HepG2 (cell line): ENCODE measurements at regions not wholly inside any gene's neighbourhood (a gene's known extent, or its start where the extent isn't known, plus 50 kb on each side); places are given as distances from the start of the nearest gene placed in this dataset.

ENCODE experiments used
- ATAC-seq: fragments of 200-7000 bp; cut with Tn5 transposase; 3 replicates; pipeline ENCODE4 v1.9.1; 2020; ENCODE audit warnings: mild to moderate bottlenecking, moderate library complexity
- BruUV-seq: library from RNA; stranded (reverse); fragments of 400-500 nt; replicated peaks from 2 replicates; lab custom pipeline; 2021; lab: Mats Ljungman, UMichigan
- CTCF ChIA-PET: fragments of 300-600 bp; formaldehyde crosslinking; extraction: SDS; loops from one replicate; lab custom pipeline; 2021; ENCODE audit warnings: low total read pairs, inconsistent platforms, low intra/inter-chr PET ratio; lab: Yijun Ruan, JAX
- POLR2A ChIA-PET: fragments of 350-600 bp; sonication (Branson Sonifier 250); formaldehyde crosslinking; loops from one replicate; lab custom pipeline; 2020; ENCODE audit warnings: antibody characterized with exemption, inconsistent platforms; lab: Yijun Ruan, JAX
- DNase-seq: peaks from one replicate; pipeline ENCODE4 v3.0.0-alpha.2; 2015; ENCODE audit warnings: low spot score
- FAIRE-seq: peaks from 3 replicates; lab custom pipeline; 2011; peaks lifted over from hg19 to GRCh38; lab: Jason Lieb, UNC
- H2AFZ ChIP-seq: one replicate; pipeline ENCODE4 v1.6.1; 2011; ENCODE audit warnings: low read length, inconsistent platforms
- H3K27ac ChIP-seq: fragments of 300-600 bp; 3 replicates; pipeline ENCODE4 v1.8.0; 2011; ENCODE audit warnings: mixed run types, mild to moderate bottlenecking, mixed read lengths, low read length, inconsistent platforms; ENCODE audit not compliant: insufficient read depth; ENCODE audit errors: extremely low read length
- H3K27me3 ChIP-seq, 2 experiments: fragments of 200-600 bp in 1 of 2; 2 replicates in 1 of 2; 3 replicates in 1 of 2; pipeline versions ENCODE4 v1.6.0 to v1.8.0; 2011; ENCODE audit warnings: low read length in 2 of 2, mild to moderate bottlenecking in 2 of 2, moderate library complexity in 2 of 2, inconsistent platforms in 1 of 2; ENCODE audit not compliant: insufficient read depth in 2 of 2, control insufficient read depth in 1 of 2
- H3K36me3 ChIP-seq, 2 experiments: fragments of 200-600 bp in 1 of 2; replicated peaks in 1 of 2; 2 replicates in 1 of 2; 3 replicates in 1 of 2; pipeline versions ENCODE4 v1.5.1 to v1.8.0; 2011; ENCODE audit warnings: low read length in 2 of 2, inconsistent platforms in 1 of 2; ENCODE audit not compliant: insufficient read depth in 2 of 2, control insufficient read depth in 1 of 2
- H3K4me1 ChIP-seq: 2 replicates; pipeline ENCODE4 v1.5.1; 2012; ENCODE audit warnings: low read length, inconsistent platforms; ENCODE audit not compliant: insufficient read depth
- H3K4me2 ChIP-seq: 2 replicates; pipeline ENCODE4 v1.6.0; 2011; ENCODE audit warnings: low read depth, low read length, inconsistent platforms
- H3K4me3 ChIP-seq, 3 experiments: fragments of 200-600 bp in 1 of 3; sonication (generic), shearing (Covaris generic) in 1 of 3; replicated peaks in 1 of 3; 2 replicates each; pipeline ENCODE4 v1.5.1; 2011 to 2016; ENCODE audit warnings: low read length in 3 of 3, inconsistent platforms in 2 of 3, low read depth in 2 of 3, mild to moderate bottlenecking in 2 of 3, control low read depth in 1 of 3, mixed read lengths in 1 of 3; ENCODE audit not compliant: insufficient read depth in 1 of 3
- H3K79me2 ChIP-seq: one replicate; pipeline ENCODE4 v1.6.1; 2011; ENCODE audit warnings: low read length, inconsistent platforms; ENCODE audit not compliant: insufficient read depth
- H3K9ac ChIP-seq: 2 replicates; pipeline ENCODE4 v1.6.0; 2011; ENCODE audit warnings: mild to moderate bottlenecking, low read depth, low read length, inconsistent platforms; ENCODE audit not compliant: insufficient read depth
- H3K9me3 ChIP-seq: 2 replicates; pipeline ENCODE4 v1.5.1; 2012; ENCODE audit warnings: mild to moderate bottlenecking, low read length
- H4K20me1 ChIP-seq: 2 replicates; pipeline ENCODE4 v1.6.0; 2011; ENCODE audit warnings: inconsistent platforms, mild to moderate bottlenecking, low read length, moderate library complexity; ENCODE audit not compliant: insufficient read depth
- AGO2 ChIP-seq: fragments of 200-400 bp; formaldehyde crosslinking; optimal IDR thresholded peaks from 2 replicates; pipeline ENCODE3; 2017; ENCODE audit warnings: mild to moderate bottlenecking, low read depth, low read length, moderate library complexity
- ETV6 ChIP-seq: sonication (generic); formaldehyde crosslinking; conservative IDR thresholded peaks from 2 replicates; pipeline ENCODE4 v1.4.0; 2020; ENCODE audit warnings: missing genetic modification reagents
- MBNL3 ChIP-seq: fragments of 250-450 bp; sonication (Bioruptor Pico); conservative IDR thresholded peaks from 2 replicates; pipeline ENCODE4 v1.8.0; 2022; ENCODE audit warnings: mild to moderate bottlenecking, inconsistent platforms
- NKX3-1 ChIP-seq: sonication (generic); formaldehyde crosslinking; IDR thresholded peaks from 2 replicates; pipeline ENCODE4 v1.5.0; 2020; ENCODE audit warnings: missing genetic modification reagents
- PHB2 ChIP-seq: fragments of 450-650 bp; IDR thresholded peaks from 2 replicates; pipeline ENCODE4 v1.6.1; 2018; ENCODE audit not compliant: partially characterized antibody
- RAD21 ChIP-seq: fragments of 450-650 bp; formaldehyde crosslinking; IDR thresholded peaks from 2 replicates; pipeline ENCODE4 v1.5.0; 2020; ENCODE audit warnings: mild to moderate bottlenecking
- STAT5B ChIP-seq: sonication (generic); formaldehyde crosslinking; IDR thresholded peaks from 2 replicates; pipeline ENCODE4 v1.4.0; 2020; ENCODE audit warnings: missing genetic modification reagents
- TCF7L2 ChIP-seq: IDR thresholded peaks from 2 replicates; pipeline ENCODE4 v1.6.1; 2011; ENCODE audit warnings: mild to moderate bottlenecking, low read depth, low read length, moderate library complexity
- ZNF547 ChIP-seq: sonication (generic); formaldehyde crosslinking; IDR thresholded peaks from 2 replicates; pipeline ENCODE4 v1.5.1; 2020; ENCODE audit warnings: mild to moderate bottlenecking, missing genetic modification reagents
- ZNF788 ChIP-seq: sonication (generic); formaldehyde crosslinking; IDR thresholded peaks from 2 replicates; pipeline ENCODE4 v1.5.0; 2020; ENCODE audit warnings: mild to moderate bottlenecking, missing genetic modification reagents, borderline replicate concordance
- ZSCAN30 ChIP-seq: sonication (generic); formaldehyde crosslinking; IDR thresholded peaks from 2 replicates; pipeline ENCODE4 v1.5.0; 2020; ENCODE audit warnings: mild to moderate bottlenecking, missing genetic modification reagents
- WGBS: methylation state at CpG from one replicate; pipeline ENCODE4 v1.1.6; 2017; ENCODE audit warnings: low lambda C conversion rate; 5-methylcytosine and 5-hydroxymethylcytosine counted together
- in situ Hi-C: cut with HindIII; loops from 2 replicates; pipeline ENCODE4 v1.10.0; 2017; ENCODE audit warnings: low pct_unique_long_range_greater_than_20kb; ENCODE audit not compliant: extremely low pct_ligation_motif_present
- intact Hi-C: fragments of 100-400 bp; cut with micrococcal nuclease; formaldehyde crosslinking; loops from one replicate; pipeline ENCODE4 v1.10.0; 2022; ENCODE audit not compliant: unreplicated experiment
- TF ChIP-seq, protein P1 (sequence below): sonication (generic); formaldehyde crosslinking; IDR thresholded peaks from 2 replicates; pipeline ENCODE4 v1.5.1; 2020; ENCODE audit warnings: missing genetic modification reagents, mild to moderate bottlenecking, borderline replicate concordance
- TF ChIP-seq, protein P2 (sequence below): IDR thresholded peaks from 2 replicates; pipeline ENCODE4 v1.6.1; 2018; ENCODE audit warnings: missing genetic modification reagents
- TF ChIP-seq, protein P3 (sequence below): sonication (generic); formaldehyde crosslinking; IDR thresholded peaks from 2 replicates; pipeline ENCODE4 v1.4.0; 2020; ENCODE audit warnings: missing genetic modification reagents
- TF ChIP-seq, protein P4 (sequence below): sonication (generic); formaldehyde crosslinking; IDR thresholded peaks from 2 replicates; pipeline ENCODE4 v1.4.0; 2020; ENCODE audit warnings: mild to moderate bottlenecking, missing genetic modification reagents
- TF ChIP-seq, protein P5 (sequence below): sonication (generic); formaldehyde crosslinking; IDR thresholded peaks from 2 replicates; pipeline ENCODE4 v1.5.0; 2020; ENCODE audit warnings: mild to moderate bottlenecking, missing genetic modification reagents

DNA sequence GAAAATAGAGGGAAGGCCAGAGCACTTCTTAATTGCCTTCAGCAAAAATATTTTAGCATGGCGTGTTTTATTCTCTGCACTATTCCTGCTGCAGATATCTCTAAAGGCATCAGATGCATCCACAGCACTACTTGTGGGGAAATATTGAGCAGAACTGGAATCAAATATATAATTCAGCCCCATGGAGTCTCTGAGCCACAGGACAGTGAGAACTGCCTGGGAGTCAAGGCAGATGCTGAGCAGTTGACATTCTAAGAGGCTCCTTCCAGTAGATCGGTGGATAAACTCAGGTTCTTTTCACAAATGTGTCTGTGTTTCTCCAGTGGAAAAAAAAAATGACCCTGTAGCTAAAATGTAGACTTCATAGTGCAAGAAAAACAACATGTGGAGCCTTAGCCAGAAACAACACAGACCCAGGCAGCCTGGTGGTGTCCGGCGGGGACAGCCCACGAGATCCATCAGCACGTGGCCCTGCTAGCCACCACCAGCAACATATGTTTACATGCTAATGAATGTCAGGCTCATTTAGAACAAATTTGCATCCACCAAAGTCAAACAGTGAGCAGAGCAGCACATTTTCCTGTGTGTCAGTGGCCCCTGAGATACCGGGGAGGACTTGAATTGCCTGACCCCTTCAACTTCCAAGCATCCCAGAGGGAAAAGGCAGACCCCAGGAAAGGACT lies 123.3 kb upstream of the PFKP start (continued):
- no peak for TF ChIP-seq ZNF547 (CRISPR knock-in tag)
- no peak for TF ChIP-seq ETV6
- no peak for TF ChIP-seq AGO2
- TF ChIP-seq MBNL3 (CRISPR knock-in tag), result no peak

DNA sequence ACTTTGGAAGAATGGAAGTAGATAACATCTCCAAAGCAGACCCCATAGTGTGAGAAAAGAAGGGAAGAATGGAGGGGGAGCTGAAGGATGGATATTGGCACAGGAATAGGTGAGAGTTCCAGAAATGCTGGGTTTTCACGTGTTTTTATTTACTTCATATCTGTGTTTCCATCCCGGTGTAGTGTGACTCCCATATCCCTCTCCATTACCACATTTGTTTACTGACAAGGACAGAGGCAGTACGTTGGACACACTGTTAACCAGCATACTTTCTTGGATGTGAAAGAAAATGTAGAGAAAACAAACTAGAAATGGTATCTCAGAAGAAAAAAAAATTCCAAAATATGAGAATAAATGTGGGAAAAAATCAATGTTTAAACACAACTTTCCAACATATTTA lies 124.4 kb upstream of the PFKP start:
- Histone ChIP-seq H3K27me3 (peaks cover 0 to 3% of the 10 kb centered on the region in 2 experiments; a peak in 1 of 5 replicates), H4K20me1 (no peaks in the 10 kb centered on the region), H3K4me3 (no peak overlapping the region), H3K4me1 (no peaks in the 10 kb centered on the region), H2AFZ (no peak overlapping the region), H3K27ac (no peak overlapping the region), H3K79me2 (no peaks in the 10 kb centered on the region), H3K9me3 (no peaks in the 10 kb centered on the region), H3K9ac (no peak overlapping the region), H3K4me2 (no peak overlapping the region), H3K36me3 (no peaks in the 10 kb centered on the region)
- BruUV-seq, result no TSS peak
- POLR2A ChIA-PET, result no interaction called here
- no peak for DNase-seq
- FAIRE-seq, result no peak
- intact Hi-C loops, result no loop called here
- ATAC-seq, result no peak
- WGBS, result 0% methylated on average over 3 of the region's 3 CpGs
- CTCF ChIA-PET, result no interaction called here
- in situ Hi-C loops, result no loop called here
- no peak for TF ChIP-seq STAT5B (CRISPR knock-in tag)
- TF ChIP-seq, protein P1, sequence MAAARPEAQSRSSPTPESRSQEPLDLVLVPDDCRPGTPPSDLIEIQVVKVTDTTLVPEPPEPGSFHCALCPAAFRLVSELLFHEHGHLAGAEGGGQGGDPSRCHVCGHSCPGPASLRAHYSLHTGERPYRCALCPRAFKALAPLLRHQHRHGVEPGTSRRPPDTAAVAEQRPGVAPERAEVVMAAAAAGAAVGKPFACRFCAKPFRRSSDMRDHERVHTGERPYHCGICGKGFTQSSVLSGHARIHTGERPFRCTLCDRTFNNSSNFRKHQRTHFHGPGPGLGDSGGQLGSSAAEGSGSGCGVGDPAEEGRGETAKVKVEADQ (CRISPR knock-in tag), result no peak
- TF ChIP-seq RAD21 (CRISPR knock-in tag), result no peak
- TF ChIP-seq PHB2, result no peak
- TF ChIP-seq, protein P2, sequence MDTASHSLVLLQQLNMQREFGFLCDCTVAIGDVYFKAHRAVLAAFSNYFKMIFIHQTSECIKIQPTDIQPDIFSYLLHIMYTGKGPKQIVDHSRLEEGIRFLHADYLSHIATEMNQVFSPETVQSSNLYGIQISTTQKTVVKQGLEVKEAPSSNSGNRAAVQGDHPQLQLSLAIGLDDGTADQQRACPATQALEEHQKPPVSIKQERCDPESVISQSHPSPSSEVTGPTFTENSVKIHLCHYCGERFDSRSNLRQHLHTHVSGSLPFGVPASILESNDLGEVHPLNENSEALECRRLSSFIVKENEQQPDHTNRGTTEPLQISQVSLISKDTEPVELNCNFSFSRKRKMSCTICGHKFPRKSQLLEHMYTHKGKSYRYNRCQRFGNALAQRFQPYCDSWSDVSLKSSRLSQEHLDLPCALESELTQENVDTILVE (CRISPR knock-in tag), result no peak
- TF ChIP-seq, protein P3, sequence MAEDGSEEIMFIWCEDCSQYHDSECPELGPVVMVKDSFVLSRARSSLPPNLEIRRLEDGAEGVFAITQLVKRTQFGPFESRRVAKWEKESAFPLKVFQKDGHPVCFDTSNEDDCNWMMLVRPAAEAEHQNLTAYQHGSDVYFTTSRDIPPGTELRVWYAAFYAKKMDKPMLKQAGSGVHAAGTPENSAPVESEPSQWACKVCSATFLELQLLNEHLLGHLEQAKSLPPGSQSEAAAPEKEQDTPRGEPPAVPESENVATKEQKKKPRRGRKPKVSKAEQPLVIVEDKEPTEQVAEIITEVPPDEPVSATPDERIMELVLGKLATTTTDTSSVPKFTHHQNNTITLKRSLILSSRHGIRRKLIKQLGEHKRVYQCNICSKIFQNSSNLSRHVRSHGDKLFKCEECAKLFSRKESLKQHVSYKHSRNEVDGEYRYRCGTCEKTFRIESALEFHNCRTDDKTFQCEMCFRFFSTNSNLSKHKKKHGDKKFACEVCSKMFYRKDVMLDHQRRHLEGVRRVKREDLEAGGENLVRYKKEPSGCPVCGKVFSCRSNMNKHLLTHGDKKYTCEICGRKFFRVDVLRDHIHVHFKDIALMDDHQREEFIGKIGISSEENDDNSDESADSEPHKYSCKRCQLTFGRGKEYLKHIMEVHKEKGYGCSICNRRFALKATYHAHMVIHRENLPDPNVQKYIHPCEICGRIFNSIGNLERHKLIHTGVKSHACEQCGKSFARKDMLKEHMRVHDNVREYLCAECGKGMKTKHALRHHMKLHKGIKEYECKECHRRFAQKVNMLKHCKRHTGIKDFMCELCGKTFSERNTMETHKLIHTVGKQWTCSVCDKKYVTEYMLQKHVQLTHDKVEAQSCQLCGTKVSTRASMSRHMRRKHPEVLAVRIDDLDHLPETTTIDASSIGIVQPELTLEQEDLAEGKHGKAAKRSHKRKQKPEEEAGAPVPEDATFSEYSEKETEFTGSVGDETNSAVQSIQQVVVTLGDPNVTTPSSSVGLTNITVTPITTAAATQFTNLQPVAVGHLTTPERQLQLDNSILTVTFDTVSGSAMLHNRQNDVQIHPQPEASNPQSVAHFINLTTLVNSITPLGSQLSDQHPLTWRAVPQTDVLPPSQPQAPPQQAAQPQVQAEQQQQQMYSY (CRISPR knock-in tag), result no peak
- TF ChIP-seq, protein P4, sequence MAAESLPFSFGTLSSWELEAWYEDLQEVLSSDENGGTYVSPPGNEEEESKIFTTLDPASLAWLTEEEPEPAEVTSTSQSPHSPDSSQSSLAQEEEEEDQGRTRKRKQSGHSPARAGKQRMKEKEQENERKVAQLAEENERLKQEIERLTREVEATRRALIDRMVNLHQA (CRISPR knock-in tag), result no peak
- TF ChIP-seq TCF7L2, result no peak
- TF ChIP-seq, protein P5, sequence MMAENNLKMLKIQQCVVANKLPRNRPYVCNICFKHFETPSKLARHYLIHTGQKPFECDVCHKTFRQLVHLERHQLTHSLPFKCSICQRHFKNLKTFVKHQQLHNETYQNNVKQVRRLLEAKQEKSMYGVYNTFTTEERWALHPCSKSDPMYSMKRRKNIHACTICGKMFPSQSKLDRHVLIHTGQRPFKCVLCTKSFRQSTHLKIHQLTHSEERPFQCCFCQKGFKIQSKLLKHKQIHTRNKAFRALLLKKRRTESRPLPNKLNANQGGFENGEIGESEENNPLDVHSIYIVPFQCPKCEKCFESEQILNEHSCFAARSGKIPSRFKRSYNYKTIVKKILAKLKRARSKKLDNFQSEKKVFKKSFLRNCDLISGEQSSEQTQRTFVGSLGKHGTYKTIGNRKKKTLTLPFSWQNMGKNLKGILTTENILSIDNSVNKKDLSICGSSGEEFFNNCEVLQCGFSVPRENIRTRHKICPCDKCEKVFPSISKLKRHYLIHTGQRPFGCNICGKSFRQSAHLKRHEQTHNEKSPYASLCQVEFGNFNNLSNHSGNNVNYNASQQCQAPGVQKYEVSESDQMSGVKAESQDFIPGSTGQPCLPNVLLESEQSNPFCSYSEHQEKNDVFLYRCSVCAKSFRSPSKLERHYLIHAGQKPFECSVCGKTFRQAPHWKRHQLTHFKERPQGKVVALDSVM (CRISPR knock-in tag), result no peak
- no peak for TF ChIP-seq NKX3-1
- TF ChIP-seq ZNF788 (CRISPR knock-in tag), result no peak
- TF ChIP-seq ZSCAN30 (CRISPR knock-in tag), result no peak
